ENCODE measurements at regions not wholly inside any gene's neighbourhood (a gene's known extent, or its start where the extent isn't known, plus 50 kb on each side); places are given as distances from the start of the nearest gene placed in this dataset.
A peak's percentile ranks its signal among the peaks of the same experiment; 100 is the strongest.

- ChIA-PET POLR2A (ENCODE audit: unreplicated experiment) (no interaction called here), CTCF (interaction anchor here (0.6 to 1.4 kb wide), 7 partner anchors 9 to 402 kb away, joined by 3 to 7 read pairs (median 5); no protein-coding TSS in a partner anchor)
Observed at GRCh38 chr20:43843965-43844660, 70.5 kb upstream of the TOX2 start.

More at GRCh38 chr20:43843965-43844660, 70.5 kb upstream of the TOX2 start:
- peak overlapping the region; percentile 88 for H2AK9ac ChIP-seq (replicated peaks; ENCODE audit: low read depth, low read length, poor library complexity)
- no peak for ATAC-seq (ENCODE audit: low read depth)
- in situ Hi-C loops (cut with MboI; ENCODE audit: low sequenced_read_pairs) (no loop called here), dilution Hi-C loops (cut with HindIII; ENCODE audit: low sequenced_read_pairs, unreplicated experiment) (no loop called here), intact Hi-C loops (cut with micrococcal nuclease) (loop anchor here (1.0 to 2.0 kb wide), 2 partner anchors 93 to 236 kb away; no protein-coding TSS in a partner anchor)
- H3K18ac ChIP-seq (ENCODE audit: low read depth, low read length) = peak overlapping the region; percentile 10
- H3K4ac ChIP-seq (ENCODE audit: low read depth, low read length) = peak overlapping the region; percentile 91
- H2BK20ac ChIP-seq (ENCODE audit: low read depth, low read length) = peak overlapping the region; percentile 95
- H3K4me1 ChIP-seq (ENCODE audit: control insufficient read depth, insufficient read depth, low read length) = peaks cover 18% of the 10 kb centered on the region
- no peaks in the 10 kb centered on the region for H3K9me3 ChIP-seq (ENCODE audit: control insufficient read depth, insufficient read depth, low read length)
- H3K27me3 ChIP-seq (ENCODE audit: control insufficient read depth, insufficient read depth, low read length) = no peaks in the 10 kb centered on the region
- H4K91ac ChIP-seq (ENCODE audit: insufficient read depth, low read depth, low read length) = peak overlapping the region; percentile 87
- peak overlapping the region; percentile 92 for H2BK120ac ChIP-seq (ENCODE audit: low read depth, low read length)
- H3K79me1 ChIP-seq (ENCODE audit: low read depth in 1 of 2, low read length in 2 of 2) = peaks cover 0 to 3% of the 10 kb centered on the region in 2 experiments; a peak in 1 of 4 replicates
- TF ChIP-seq MAFK (IDR thresholded peaks at IDR 0.05; ENCODE audit: low read depth, low read length) = no peak
- TF ChIP-seq RFX5 (IDR thresholded peaks at IDR 0.05; ENCODE audit: low read depth, low read length) = no peak
- TF ChIP-seq CTCF (conservative IDR thresholded peaks at IDR 0.05; ENCODE audit: low read depth, low read length) = no peak
- TF ChIP-seq ELK1 (IDR thresholded peaks at IDR 0.05; ENCODE audit: borderline replicate concordance, low read depth, low read length) = no peak
- no peak for TF ChIP-seq RAD21 (IDR thresholded peaks at IDR 0.05; ENCODE audit: low read length)
- no peak for TF ChIP-seq POLR2A (IDR thresholded peaks at IDR 0.05; ENCODE audit: low read depth, low read length)
- TF ChIP-seq NFE2L2 (IDR thresholded peaks at IDR 0.05; ENCODE audit: low read depth, low read length) = no peak
- no peak for TF ChIP-seq USF2 (IDR thresholded peaks at IDR 0.05; ENCODE audit: low read depth, low read length)
- no peak for DNase-seq
- H4K8ac ChIP-seq (ENCODE audit: low read depth in 2 of 2, low read length in 2 of 2) = peak overlapping the region; percentile 16 to 63; a peak in 3 of 4 replicates
- peak overlapping the region; percentile 49 for H3K27ac ChIP-seq (ENCODE audit: insufficient read depth, low read length)
- H2AK5ac ChIP-seq (ENCODE audit: low read depth, low read length) = peak overlapping the region; percentile 97
- peak overlapping the region; percentile 69 for H2BK5ac ChIP-seq (ENCODE audit: low read depth, low read length, poor library complexity, severe bottlenecking)
- no peaks in the 10 kb centered on the region for H3K36me3 ChIP-seq (ENCODE audit: control insufficient read depth, insufficient read depth, low read length)
- no peak overlapping the region for H3K4me2 ChIP-seq (ENCODE audit: low read depth, low read length)
- BruUV-seq (replicated peaks) = no TSS peak
- peak overlapping the region; percentile 66 for H3K23ac ChIP-seq (ENCODE audit: low read depth, low read length)
- H3K14ac ChIP-seq (replicated peaks; ENCODE audit: low read depth, low read length) = peak overlapping the region; percentile 30
- peak overlapping the region; percentile 61 for H2BK15ac ChIP-seq (ENCODE audit: low read depth, low read length)
- peaks cover 31% of the 10 kb centered on the region for H3K9me1 ChIP-seq (ENCODE audit: insufficient read depth, low read length)
- peak overlapping the region; percentile 80 for H2AFZ ChIP-seq (replicated peaks; ENCODE audit: low read length, poor library complexity)
- H4K5ac ChIP-seq (ENCODE audit: low read depth, low read length) = peak overlapping the region; percentile 22; the same call in 1 of the 2 replicates
- no peaks in the 10 kb centered on the region for H4K20me1 ChIP-seq (ENCODE audit: insufficient read depth, low read length)
- H3K9ac ChIP-seq (ENCODE audit: low read depth, low read length) = no peak overlapping the region
- WGBS, 2 experiments (ENCODE audit: extremely low coverage in 2 of 2, insufficient read length in 1 of 2) = 95% methylated on average over 3 of the region's 6 CpGs; no CpG with 5 or more reads in 1 of the 2 experiments
- H3K4me3 ChIP-seq (ENCODE audit: insufficient read depth, low read depth, low read length) = no peak overlapping the region
- H3K56ac ChIP-seq (ENCODE audit: extremely low read depth, insufficient read depth, low read length) = 0 out of 2 replicates have a peak overlapping the region, but pooled peaks have one; percentile 22
